Neuron (in vitro differentiated cells): ENCODE measurements at regions not wholly inside any gene's neighbourhood (a gene's known extent, or its start where the extent isn't known, plus 50 kb on each side); places are given as distances from the start of the nearest gene placed in this dataset.
"Not testable (repeated sequence)": the region's sequence is repeated elsewhere in the genome, so short reads cannot be mapped to it uniquely, and the experiment has no call there.

Experiments used
- H2AFZ ChIP-seq: one replicate; pipeline ENCODE4 v1.6.1; 2013; ENCODE audit warnings: low read depth, mild to moderate bottlenecking, inconsistent platforms, low read length, moderate library complexity
- H3K27me3 ChIP-seq: one replicate; pipeline ENCODE4 v1.6.1; 2013; ENCODE audit warnings: low read length; ENCODE audit not compliant: insufficient read depth
- H3K36me3 ChIP-seq: one replicate; pipeline ENCODE4 v1.6.1; 2013; ENCODE audit warnings: low read length; ENCODE audit not compliant: insufficient read depth
- H3K4me1 ChIP-seq: one replicate; pipeline ENCODE4 v1.6.1; 2013; ENCODE audit warnings: low read length; ENCODE audit not compliant: insufficient read depth
- H3K4me3 ChIP-seq: 2 replicates; pipeline ENCODE4 v1.5.1; 2013; ENCODE audit warnings: mild to moderate bottlenecking, low read length, moderate library complexity
- H3K9me3 ChIP-seq: one replicate; pipeline ENCODE4 v1.6.1; 2013; ENCODE audit warnings: low read length

DNA sequence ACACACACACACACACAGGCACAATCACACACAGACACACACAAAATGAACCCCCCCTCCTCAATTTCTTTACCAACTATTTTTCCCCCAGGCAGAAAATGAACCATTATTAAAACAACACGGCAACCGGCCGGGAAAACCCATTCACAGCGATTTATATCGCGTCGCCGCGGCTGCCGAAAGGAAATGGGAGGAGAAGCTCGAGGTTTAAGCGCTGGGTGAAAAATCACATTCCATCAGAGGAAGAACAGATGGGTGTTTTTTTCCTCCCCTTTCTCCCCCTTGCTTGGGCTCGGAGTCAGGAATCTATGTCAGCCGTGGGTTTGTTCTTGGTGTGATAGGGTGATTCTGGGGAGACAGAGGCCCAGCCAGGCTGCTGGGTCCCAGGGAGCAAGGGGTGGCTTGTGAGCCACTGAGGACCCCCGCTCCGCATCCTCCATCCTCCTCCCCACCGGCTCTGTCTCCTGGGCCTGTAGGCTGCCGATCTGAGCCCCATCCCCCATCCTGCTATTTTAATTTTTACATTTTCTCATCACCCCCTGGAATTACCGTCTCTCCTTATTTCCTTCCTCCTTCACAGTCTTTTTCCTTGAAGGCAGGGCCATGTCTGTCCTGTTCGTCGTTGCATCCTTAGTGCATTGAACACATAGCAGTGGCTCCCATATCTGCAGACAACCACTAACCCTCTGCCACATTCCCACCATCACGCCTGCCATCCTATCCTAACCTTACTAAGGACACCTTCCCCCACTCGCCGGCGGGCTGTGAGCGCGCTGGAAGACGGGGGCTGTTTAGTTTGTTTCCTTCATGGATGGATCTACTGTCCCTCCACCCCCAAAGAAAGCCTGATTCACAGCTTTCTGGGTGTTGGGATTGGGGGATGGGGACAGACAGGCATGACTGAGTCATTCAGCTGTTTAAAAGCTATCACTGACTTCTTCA, 137.7 kb downstream of the CRLF3 start:
- not testable (repeated sequence) for H2AFZ ChIP-seq, H3K4me3 ChIP-seq, H3K36me3 ChIP-seq

DNA sequence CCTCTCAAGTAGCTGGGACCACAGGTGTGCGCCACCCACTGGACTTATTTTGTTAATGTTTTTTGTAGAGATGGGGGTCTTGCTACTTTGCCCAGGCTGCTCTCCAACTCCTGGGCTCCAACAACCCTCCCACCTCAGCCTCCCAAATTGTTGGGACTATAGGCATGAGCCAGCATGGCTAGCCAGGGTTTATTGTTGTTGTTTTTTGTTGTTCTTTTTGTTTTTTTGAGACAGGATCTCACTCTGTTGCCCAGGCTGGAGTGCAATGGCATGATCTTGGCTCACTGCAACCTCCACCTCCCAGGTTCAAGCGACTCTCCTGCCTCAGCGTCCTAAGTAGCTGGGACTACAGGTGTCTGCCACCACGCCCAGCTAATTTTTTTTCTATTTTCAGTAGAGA, 142.2 kb downstream of the CRLF3 start:
- not testable (repeated sequence) for H3K9me3 ChIP-seq, H3K4me1 ChIP-seq, H3K4me3 ChIP-seq, H2AFZ ChIP-seq, H3K27me3 ChIP-seq, H3K36me3 ChIP-seq

More for the DNA sequence above, 137.7 kb downstream of the CRLF3 start:
- H3K4me1 ChIP-seq, H3K9me3 ChIP-seq, H3K27me3 ChIP-seq: not testable (repeated sequence)

DNA sequence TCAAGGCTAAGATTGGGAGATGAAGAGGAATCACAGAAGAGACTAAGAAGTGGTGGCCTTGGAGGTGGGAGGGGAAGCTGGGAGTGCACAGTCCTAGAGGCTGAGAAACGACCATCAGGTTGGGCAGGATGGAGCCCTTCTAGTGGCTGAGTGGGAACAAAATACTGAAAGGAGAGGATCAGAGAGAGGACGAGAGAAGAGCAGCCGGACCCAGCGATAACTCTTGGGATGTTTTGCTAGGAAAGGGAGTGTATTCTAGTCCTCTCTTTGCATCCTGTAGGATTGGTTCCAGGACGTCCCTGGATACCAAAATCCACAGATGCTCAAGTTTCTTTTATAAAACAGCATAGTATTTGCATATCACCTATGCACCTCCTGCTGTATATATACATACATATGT, 143.8 kb downstream of the CRLF3 start:
- not testable (repeated sequence) for H3K4me3 ChIP-seq, H3K36me3 ChIP-seq, H3K4me1 ChIP-seq, H2AFZ ChIP-seq, H3K9me3 ChIP-seq, H3K27me3 ChIP-seq

DNA sequence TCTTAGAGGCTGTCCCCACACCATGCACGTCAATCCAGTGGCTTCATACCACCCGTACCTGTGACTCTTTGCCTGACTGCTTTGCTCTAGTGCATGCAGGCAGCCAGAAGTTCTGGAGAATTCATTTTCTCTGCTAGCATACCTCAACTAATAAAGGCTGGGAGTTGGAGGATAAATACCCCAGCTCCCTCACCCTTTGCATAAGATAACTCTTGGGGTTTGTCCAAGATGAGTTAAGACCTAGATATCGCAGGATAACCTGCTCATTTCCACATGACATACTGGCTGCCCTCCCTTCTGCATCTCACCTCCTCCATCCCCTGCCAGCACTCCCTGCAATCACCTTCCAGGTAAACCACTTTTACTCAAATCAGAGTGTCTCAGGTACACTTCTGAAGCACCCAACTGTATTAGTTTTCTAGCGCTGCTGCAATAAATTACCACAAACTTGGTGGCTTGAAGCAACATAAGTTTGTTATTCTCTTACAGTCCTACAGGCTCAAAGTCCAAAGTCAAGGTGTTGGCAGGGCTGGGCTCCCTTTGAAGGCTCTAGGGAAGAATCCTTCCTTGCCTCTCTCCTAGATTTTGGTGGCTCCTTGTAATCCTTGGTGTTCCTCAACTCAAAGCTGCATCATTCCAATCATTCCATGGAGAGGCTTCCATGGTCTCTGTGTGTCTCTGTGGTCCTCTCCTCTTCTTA, 146.8 kb downstream of the CRLF3 start:
- Histone ChIP-seq H2AFZ (no peak overlapping the region), H3K36me3 (no peaks in the 10 kb centered on the region), H3K4me1 (no peaks in the 10 kb centered on the region), H3K27me3 (no peaks in the 10 kb centered on the region), H3K9me3 (no peaks in the 10 kb centered on the region), H3K4me3 (no peak overlapping the region)

DNA sequence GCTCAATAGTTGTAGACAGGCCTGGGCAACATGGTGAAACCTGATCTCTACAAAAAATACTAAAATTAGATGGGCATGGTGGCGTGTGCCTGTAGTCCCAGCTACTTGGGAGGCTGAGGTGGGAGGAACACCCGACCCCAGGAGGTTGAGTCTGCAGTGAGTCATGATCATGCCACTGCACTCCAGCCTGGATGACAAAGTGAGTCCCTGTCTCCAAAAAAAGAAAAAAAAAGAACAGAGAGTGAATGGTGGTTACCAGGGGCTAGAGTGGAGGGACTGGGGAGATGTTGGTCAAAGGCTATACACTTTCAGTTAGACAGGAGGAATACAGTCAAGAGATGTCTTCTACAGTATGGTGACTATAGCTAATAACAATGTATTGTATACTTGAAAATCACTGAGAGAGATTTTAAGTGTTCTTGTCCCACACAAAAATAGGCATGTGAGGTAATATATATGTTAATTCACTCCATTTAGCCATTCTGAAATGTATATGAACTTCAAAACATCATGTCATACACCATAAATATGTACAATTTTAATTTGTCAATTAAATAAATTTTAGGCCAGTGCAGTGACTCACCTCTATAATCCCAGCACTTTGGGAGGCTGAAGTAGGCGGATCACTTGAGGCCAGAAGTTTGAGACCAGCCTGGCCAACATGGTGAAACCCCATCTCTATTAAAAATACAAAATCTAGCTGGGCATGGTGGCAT, 148.6 kb downstream of the CRLF3 start:
- not testable (repeated sequence) for H3K9me3 ChIP-seq, H3K36me3 ChIP-seq, H2AFZ ChIP-seq, H3K4me1 ChIP-seq, H3K27me3 ChIP-seq, H3K4me3 ChIP-seq

DNA sequence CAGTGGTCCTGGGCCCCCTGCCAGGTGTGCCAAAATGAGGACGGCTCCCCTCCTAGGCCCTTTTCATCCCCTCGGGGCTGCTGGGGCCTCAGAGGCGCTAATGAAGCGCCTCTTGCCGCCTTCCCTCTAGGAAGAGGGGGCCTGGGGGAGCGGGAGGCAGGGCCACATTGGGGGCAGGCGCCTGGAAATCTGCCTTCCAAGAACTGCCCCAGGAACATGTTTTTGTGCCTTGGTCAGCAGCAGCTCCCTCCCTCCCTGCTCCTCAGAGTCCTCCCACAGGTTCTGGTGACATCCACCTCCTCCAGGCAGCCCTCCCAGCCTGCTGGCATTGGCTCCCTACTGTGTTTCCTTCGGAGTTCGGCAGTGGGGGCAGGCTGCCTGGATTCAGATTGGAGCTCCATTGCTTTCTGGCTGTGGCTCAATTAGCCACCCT, 155.3 kb downstream of the CRLF3 start:
- H3K36me3 ChIP-seq, H3K9me3 ChIP-seq, H3K27me3 ChIP-seq, H3K4me1 ChIP-seq, H2AFZ ChIP-seq, H3K4me3 ChIP-seq: not testable (repeated sequence)

DNA sequence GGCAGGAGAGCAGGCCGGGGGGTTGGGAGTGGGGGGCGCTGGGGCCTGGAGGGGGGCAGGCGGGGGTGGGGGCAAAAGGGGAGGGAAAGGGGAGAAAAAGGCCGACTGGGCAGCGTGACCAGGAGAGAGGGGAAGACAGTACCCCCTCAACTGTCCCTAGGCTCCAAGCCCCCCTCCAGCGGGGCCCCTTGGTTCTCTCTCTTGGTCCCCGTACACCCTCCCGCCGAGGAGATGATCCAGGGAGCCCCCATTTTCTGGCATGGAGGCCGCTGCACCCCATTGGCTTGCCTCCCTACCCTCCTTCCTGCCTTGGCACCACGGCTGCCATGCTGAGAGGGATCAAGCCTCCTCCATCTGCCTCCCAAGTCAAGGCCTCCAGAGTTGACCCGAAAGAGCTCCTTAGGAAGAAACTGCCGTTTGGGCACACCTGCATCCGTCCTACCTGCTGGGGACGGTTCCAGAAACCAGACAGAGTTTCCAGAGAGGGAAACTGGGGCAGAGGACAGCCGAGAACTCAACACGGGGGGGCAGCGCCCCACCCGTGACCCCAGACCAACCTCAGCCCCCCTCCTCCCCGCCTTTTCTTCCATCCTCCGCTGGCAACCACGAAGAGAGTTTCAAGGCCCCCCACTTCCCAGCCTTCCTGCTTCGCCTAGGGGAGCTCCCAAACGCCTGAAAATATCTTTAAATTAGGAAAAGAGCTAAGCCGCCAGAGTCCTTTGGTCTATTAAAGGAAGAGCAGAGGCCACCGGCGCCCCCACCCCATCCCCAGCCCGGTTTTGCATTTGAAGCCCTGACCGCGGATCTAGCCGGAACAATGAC, 155.9 kb downstream of the CRLF3 start:
- H3K27me3 ChIP-seq, H3K9me3 ChIP-seq, H3K36me3 ChIP-seq, H2AFZ ChIP-seq, H3K4me3 ChIP-seq: not testable (repeated sequence)
- H3K4me1 ChIP-seq: peaks cover 13% of the 10 kb centered on the region

DNA sequence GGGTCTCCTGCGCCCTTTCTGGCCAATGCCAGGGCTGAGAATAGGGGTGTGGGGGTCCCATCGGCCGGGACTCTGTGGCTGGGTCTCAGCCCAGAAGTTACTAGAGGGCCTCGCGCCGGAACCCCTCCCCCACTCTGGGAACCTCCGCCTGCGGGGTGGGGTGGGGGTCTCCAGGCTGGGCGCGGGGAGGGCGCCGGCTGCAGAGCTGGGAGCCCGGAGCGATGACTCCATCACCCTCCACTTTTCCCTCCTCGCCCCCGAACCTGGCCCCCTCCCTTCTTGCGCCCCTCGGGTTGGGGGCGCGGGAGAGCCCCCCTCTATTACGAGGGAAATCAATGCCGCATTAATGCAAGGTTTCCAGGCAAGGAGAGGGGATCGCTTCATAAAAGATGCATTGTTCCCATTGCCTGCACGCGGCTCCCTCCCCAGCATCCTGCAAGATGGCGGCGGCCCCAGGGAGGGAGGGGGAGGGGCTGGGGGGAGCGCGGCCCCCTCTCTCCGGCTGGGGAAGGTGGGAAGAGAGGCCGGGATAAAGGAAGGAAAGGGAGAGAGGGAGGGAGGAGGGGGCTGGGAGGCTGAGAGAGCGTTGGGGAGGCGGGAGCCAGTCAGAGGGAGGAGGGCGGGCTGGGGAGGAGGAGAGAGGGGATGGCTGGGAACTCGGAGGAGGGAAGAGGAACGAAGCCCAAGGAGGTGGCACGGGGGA, 156.7 kb downstream of the CRLF3 start:
- not testable (repeated sequence) for H3K9me3 ChIP-seq, H2AFZ ChIP-seq, H3K36me3 ChIP-seq, H3K27me3 ChIP-seq
- peak overlapping the region; percentile 43 for H3K4me3 ChIP-seq
- peaks cover 14% of the 10 kb centered on the region for H3K4me1 ChIP-seq

DNA sequence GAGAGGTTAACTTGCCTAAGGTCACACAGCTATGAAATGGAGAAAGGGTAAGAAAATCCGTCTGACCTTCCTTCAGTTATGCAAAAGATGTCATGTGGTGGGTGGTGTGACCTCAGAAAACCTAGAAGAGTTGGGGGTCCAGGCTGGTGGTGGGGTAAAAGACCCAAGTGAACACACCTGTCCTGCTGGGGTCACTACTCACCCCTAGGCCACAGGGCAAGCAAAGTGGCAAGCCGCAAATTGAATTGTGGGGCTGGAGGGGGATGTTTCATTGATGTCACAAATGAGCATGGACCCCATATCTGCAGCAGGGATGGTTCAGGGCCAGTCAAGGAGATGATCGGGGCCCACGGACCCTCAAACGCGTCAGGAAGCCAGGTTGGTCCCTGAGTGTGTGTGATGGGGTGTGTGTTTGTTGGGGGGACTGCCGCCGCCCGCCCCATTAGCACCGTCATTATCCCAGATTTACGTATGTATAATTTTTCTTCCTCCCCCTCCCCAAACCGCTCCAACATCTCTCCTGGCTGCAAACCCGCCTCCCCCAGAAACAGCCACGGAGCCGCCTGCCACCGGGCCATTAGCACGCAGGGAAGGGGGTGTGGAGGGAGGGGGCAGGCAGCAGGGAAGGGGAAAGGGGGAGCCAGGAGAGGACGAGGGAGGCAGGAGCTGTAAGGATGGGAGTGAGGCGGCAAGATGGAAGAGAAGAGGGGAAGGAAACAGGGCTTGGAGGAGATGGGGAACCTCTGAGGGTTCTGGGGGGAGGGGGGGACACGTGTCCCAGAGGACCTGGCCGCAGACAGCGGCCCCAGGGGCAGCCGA, 157.4 kb downstream of the CRLF3 start:
- not testable (repeated sequence) for H2AFZ ChIP-seq, H3K27me3 ChIP-seq, H3K36me3 ChIP-seq, H3K9me3 ChIP-seq
- peaks cover 14% of the 10 kb centered on the region for H3K4me1 ChIP-seq
- H3K4me3 ChIP-seq: peak overlapping the region; percentile 43

DNA sequence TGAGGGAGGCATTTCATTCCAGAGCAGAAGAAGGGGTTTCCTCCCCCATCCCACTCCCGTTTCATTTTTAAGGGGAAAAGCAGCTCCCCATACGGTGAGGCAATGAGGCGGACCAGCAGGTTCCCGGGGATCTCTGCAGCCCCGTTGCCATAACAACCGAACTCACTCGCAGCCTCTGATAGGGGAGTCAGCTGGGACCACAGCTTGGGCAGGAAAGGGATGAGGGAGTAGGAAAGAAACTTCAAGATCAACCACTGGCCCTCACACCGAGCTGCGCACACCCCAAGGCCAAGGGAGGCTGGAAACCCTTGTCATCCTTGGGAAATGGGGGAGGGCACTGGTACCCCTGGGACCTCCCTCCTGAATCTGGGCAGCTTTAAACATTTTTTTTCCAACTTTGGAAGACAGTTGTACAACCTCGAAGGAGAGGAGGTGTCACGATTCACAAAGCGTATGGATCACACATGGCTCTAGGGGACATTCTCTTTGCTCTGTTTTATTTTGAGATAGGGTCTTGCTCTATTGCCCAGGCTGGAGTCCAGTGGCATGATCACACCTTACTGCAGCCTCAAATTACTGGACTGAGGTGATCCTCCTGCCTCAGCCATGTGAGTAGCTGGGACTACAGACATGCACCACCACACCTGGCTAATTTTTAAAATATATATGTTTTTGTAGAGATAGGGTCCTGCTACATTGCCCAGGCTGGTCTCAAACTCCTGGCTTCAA, 160.6 kb downstream of the CRLF3 start:
- not testable (repeated sequence) for H2AFZ ChIP-seq, H3K4me3 ChIP-seq, H3K9me3 ChIP-seq, H3K27me3 ChIP-seq, H3K36me3 ChIP-seq
- peaks cover 14% of the 10 kb centered on the region for H3K4me1 ChIP-seq

DNA sequence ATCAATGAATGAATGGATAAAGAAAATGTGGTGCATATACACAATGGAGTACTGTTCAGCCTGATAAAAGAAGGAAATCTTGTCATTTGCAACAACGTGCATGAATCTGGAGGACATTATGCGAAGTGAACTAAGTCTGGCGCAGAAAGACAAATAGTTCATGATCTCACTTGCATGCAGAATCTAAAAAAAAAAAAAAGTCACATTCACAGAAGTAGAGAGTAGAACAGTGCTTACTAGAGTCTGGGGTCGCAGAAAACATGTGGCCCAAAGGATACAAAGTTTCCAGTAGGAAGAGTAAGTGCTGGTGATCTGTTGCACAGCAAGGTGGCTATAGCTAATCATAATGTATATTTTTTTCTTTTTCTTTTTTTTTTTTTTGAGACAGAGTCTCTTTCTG, 167.3 kb downstream of the CRLF3 start:
- H2AFZ ChIP-seq, H3K4me3 ChIP-seq, H3K4me1 ChIP-seq, H3K36me3 ChIP-seq, H3K9me3 ChIP-seq, H3K27me3 ChIP-seq: not testable (repeated sequence)
